Erythroblast (primary cell): ENCODE measurements at regions not wholly inside any gene's neighbourhood (a gene's known extent, or its start where the extent isn't known, plus 50 kb on each side); places are given as distances from the start of the nearest gene placed in this dataset.
A peak's percentile ranks its signal among the peaks of the same experiment; 100 is the strongest.

Experiments
- DNase-seq, 2 experiments: peaks; one replicate each; lab custom pipeline; 2025; lab: John Stamatoyannopoulos, UW
- GATA1 ChIP-seq: IDR thresholded peaks from 2 replicates; pipeline ENCODE4 v1.6.1; 2011; ENCODE audit warnings: low read depth, mild to moderate bottlenecking, control low read depth, low read length, moderate library complexity
- POLR2A ChIP-seq: IDR thresholded peaks from 2 replicates; pipeline ENCODE4 v1.6.1; 2011; ENCODE audit warnings: mild to moderate bottlenecking, low read length

- no peak for DNase-seq
- TF ChIP-seq POLR2A (no peak), GATA1 (no peak)
These were observed 181.1 kb downstream of the MID1IP1 start for GRCh38 chrX:38982370-38982769.

GRCh38 chrX:38982843-38983242 is 181.6 kb downstream of the MID1IP1 start:
- no peak for DNase-seq

GRCh38 chrX:38985375-38985774 is 184.1 kb downstream of the MID1IP1 start:
- DNase-seq, result peak; percentile 38 to 42
- no peak for TF ChIP-seq POLR2A
- no peak for TF ChIP-seq GATA1

More at GRCh38 chrX:38982843-38983242, 181.6 kb downstream of the MID1IP1 start:
- TF ChIP-seq POLR2A (no peak), GATA1 (no peak)

GRCh38 chrX:38985945-38986344 is 184.7 kb downstream of the MID1IP1 start:
- no peak for DNase-seq
- no peak for TF ChIP-seq POLR2A
- no peak for TF ChIP-seq GATA1

- DNase-seq, result no peak
- TF ChIP-seq POLR2A, result no peak
- TF ChIP-seq GATA1, result no peak
These were observed 185.3 kb downstream of the MID1IP1 start for GRCh38 chrX:38986586-38986985.

- TF ChIP-seq POLR2A (no peak), GATA1 (no peak)
- DNase-seq, result no peak
These were observed 186.0 kb downstream of the MID1IP1 start for GRCh38 chrX:38987198-38987651.

GRCh38 chrX:38988301-38988700 is 187.0 kb downstream of the MID1IP1 start:
- TF ChIP-seq POLR2A, result no peak
- TF ChIP-seq GATA1, result no peak
- DNase-seq, result no peak

GRCh38 chrX:38989076-38989475 is 187.8 kb downstream of the MID1IP1 start:
- no peak for DNase-seq
- TF ChIP-seq GATA1, result no peak
- no peak for TF ChIP-seq POLR2A

GRCh38 chrX:38991656-38992440 is 190.6 kb downstream of the MID1IP1 start:
- DNase-seq, result no peak
- TF ChIP-seq POLR2A (no peak), GATA1 (no peak)

- TF ChIP-seq GATA1, result no peak
- no peak for TF ChIP-seq POLR2A
These were observed 191.3 kb downstream of the MID1IP1 start for GRCh38 chrX:38992441-38993096.

GRCh38 chrX:38993500-38993899 is 192.2 kb downstream of the MID1IP1 start:
- TF ChIP-seq POLR2A, result no peak
- TF ChIP-seq GATA1, result no peak
- no peak for DNase-seq

More at GRCh38 chrX:38992441-38993096, 191.3 kb downstream of the MID1IP1 start:
- no peak for DNase-seq

- DNase-seq, result no peak
- TF ChIP-seq POLR2A, result no peak
- no peak for TF ChIP-seq GATA1
These were observed 197.8 kb downstream of the MID1IP1 start for GRCh38 chrX:38999099-38999498.

- TF ChIP-seq POLR2A (no peak), GATA1 (no peak)
- DNase-seq, result no peak
These were observed 198.9 kb downstream of the MID1IP1 start for GRCh38 chrX:38999967-39000745.

GRCh38 chrX:39000802-39001201 is 199.5 kb downstream of the MID1IP1 start:
- TF ChIP-seq POLR2A, result no peak
- no peak for TF ChIP-seq GATA1
- peak in 1 of 2 experiments; percentile 41 for DNase-seq
